ENCODE measurements at regions not wholly inside any gene's neighbourhood (a gene's known extent, or its start where the extent isn't known, plus 50 kb on each side); places are given as distances from the start of the nearest gene placed in this dataset.

- Histone ChIP-seq H3K4me3 (no peak overlapping the region), H3K4me1 (ENCODE audit: insufficient read depth) (peaks cover 4% of the 10 kb centered on the region), H3K79me2 (no peaks in the 10 kb centered on the region), H3K9me2 (replicated peaks; ENCODE audit: insufficient read depth) (no peaks in the 10 kb centered on the region), H4K20me1 (ENCODE audit: insufficient read depth, poor library complexity, severe bottlenecking) (no peaks in the 10 kb centered on the region), H3K4me2 (no peak overlapping the region), H3K36me3 (replicated peaks; ENCODE audit: insufficient read depth, low read depth) (no peaks in the 10 kb centered on the region), H3K27me3 (no peaks in the 10 kb centered on the region), H3K9me3 (ENCODE audit: low read depth) (no peaks in the 10 kb centered on the region), H2AFZ (no peak overlapping the region), H3K27ac (no peak overlapping the region)
- TF ChIP-seq CTCF (IDR thresholded peaks at IDR 0.05; ENCODE audit: poor library complexity), result no peak
- no peak for TF ChIP-seq EZH2 (IDR thresholded peaks at IDR 0.05; ENCODE audit: borderline replicate concordance)
- no peak for TF ChIP-seq EZH2phosphoT487 (IDR thresholded peaks at IDR 0.05; ENCODE audit: low read depth, severe bottlenecking, unreplicated experiment)
- no peak for DNase-seq (ENCODE audit: low spot score)
Measured at GRCh38 chr2:51718881-51719280, 686.9 kb upstream of the NRXN1 start.

- no peak overlapping the region for H3K4me3 ChIP-seq
- H3K27ac ChIP-seq, result no peak overlapping the region
- no peaks in the 10 kb centered on the region for H3K27me3 ChIP-seq
- peak; percentile 41 for DNase-seq (ENCODE audit: low spot score)
- no peaks in the 10 kb centered on the region for H4K20me1 ChIP-seq (ENCODE audit: insufficient read depth, poor library complexity, severe bottlenecking)
- TF ChIP-seq EZH2phosphoT487 (IDR thresholded peaks at IDR 0.05; ENCODE audit: low read depth, severe bottlenecking, unreplicated experiment) (no peak), EZH2 (IDR thresholded peaks at IDR 0.05; ENCODE audit: borderline replicate concordance) (no peak), CTCF (IDR thresholded peaks at IDR 0.05; ENCODE audit: poor library complexity) (no peak)
- no peaks in the 10 kb centered on the region for H3K79me2 ChIP-seq
- no peak overlapping the region for H2AFZ ChIP-seq
- H3K4me2 ChIP-seq, result no peak overlapping the region
- H3K36me3 ChIP-seq (replicated peaks; ENCODE audit: insufficient read depth, low read depth), result no peaks in the 10 kb centered on the region
- 79% methylated on average over 3 of the region's 3 CpGs for WGBS (ENCODE audit: low lambda C conversion rate, missing lambda C conversion rate)
- no peaks in the 10 kb centered on the region for H3K9me3 ChIP-seq (ENCODE audit: low read depth)
- H3K9me2 ChIP-seq (replicated peaks; ENCODE audit: insufficient read depth), result no peaks in the 10 kb centered on the region
- H3K4me1 ChIP-seq (ENCODE audit: insufficient read depth), result peaks cover 4% of the 10 kb centered on the region
Measured at GRCh38 chr2:51717312-51717711, 685.4 kb upstream of the NRXN1 start.

- Histone ChIP-seq H3K4me1 (ENCODE audit: insufficient read depth) (no peaks in the 10 kb centered on the region), H3K27me3 (no peaks in the 10 kb centered on the region), H2AFZ (no peak overlapping the region), H3K36me3 (replicated peaks; ENCODE audit: insufficient read depth, low read depth) (no peaks in the 10 kb centered on the region), H3K9me2 (replicated peaks; ENCODE audit: insufficient read depth) (no peaks in the 10 kb centered on the region), H3K79me2 (no peaks in the 10 kb centered on the region), H3K4me3 (no peak overlapping the region), H3K27ac (no peak overlapping the region), H3K9me3 (ENCODE audit: low read depth) (no peaks in the 10 kb centered on the region), H3K4me2 (no peak overlapping the region), H4K20me1 (ENCODE audit: insufficient read depth, poor library complexity, severe bottlenecking) (no peaks in the 10 kb centered on the region)
- no peak for TF ChIP-seq EZH2 (IDR thresholded peaks at IDR 0.05; ENCODE audit: borderline replicate concordance)
- TF ChIP-seq EZH2phosphoT487 (IDR thresholded peaks at IDR 0.05; ENCODE audit: low read depth, severe bottlenecking, unreplicated experiment), result no peak
- no peak for TF ChIP-seq CTCF (IDR thresholded peaks at IDR 0.05; ENCODE audit: poor library complexity)
- no peak for DNase-seq (ENCODE audit: low spot score)
- WGBS (ENCODE audit: low lambda C conversion rate, missing lambda C conversion rate), result 90% methylated on average over 3 of the region's 3 CpGs
Measured at GRCh38 chr2:51711766-51712165, 679.8 kb upstream of the NRXN1 start.

GRCh38 chr2:51710222-51710621 lies 678.3 kb upstream of the NRXN1 start:
- Histone ChIP-seq H3K9me3 (ENCODE audit: low read depth) (no peaks in the 10 kb centered on the region), H3K4me1 (ENCODE audit: insufficient read depth) (no peaks in the 10 kb centered on the region), H3K27ac (no peak overlapping the region), H4K20me1 (ENCODE audit: insufficient read depth, poor library complexity, severe bottlenecking) (no peaks in the 10 kb centered on the region), H3K4me3 (no peak overlapping the region), H3K9me2 (replicated peaks; ENCODE audit: insufficient read depth) (no peaks in the 10 kb centered on the region), H3K79me2 (no peaks in the 10 kb centered on the region), H3K36me3 (replicated peaks; ENCODE audit: insufficient read depth, low read depth) (no peaks in the 10 kb centered on the region), H3K4me2 (no peak overlapping the region), H3K27me3 (no peaks in the 10 kb centered on the region), H2AFZ (no peak overlapping the region)
- no peak for TF ChIP-seq EZH2 (IDR thresholded peaks at IDR 0.05; ENCODE audit: borderline replicate concordance)
- TF ChIP-seq CTCF (IDR thresholded peaks at IDR 0.05; ENCODE audit: poor library complexity), result peak; percentile 19
- 53% methylated on average over 3 of the region's 3 CpGs for WGBS (ENCODE audit: low lambda C conversion rate, missing lambda C conversion rate)
- DNase-seq (ENCODE audit: low spot score), result peak; percentile 5
